NK-92 treated with Interleukin-12 subunit alpha and Interleukin-12 subunit beta, amount 100 ng/mL, for 24 hours (cell line): ENCODE measurements at regions not wholly inside any gene's neighbourhood (a gene's known extent, or its start where the extent isn't known, plus 50 kb on each side); places are given as distances from the start of the nearest gene placed in this dataset.
"Not testable (repeated sequence)": the region's sequence is repeated elsewhere in the genome, so short reads cannot be mapped to it uniquely, and the experiment has no call there.

Source experiments
- DNase-seq: peaks from one replicate; lab custom pipeline; 2025; lab: John Stamatoyannopoulos, UW

GRCh38 chr1:221575605-221576004 lies 166.3 kb downstream of the DUSP10 start:
- no peak for DNase-seq

- no peak for DNase-seq
Observed at GRCh38 chr1:221576268-221576667, 165.6 kb downstream of the DUSP10 start.

GRCh38 chr1:221583465-221583864 lies 158.4 kb downstream of the DUSP10 start:
- DNase-seq, result no peak

- not testable (repeated sequence) for DNase-seq
Observed at GRCh38 chr1:221587013-221587412, 154.9 kb downstream of the DUSP10 start.

- DNase-seq, result not testable (repeated sequence)
Observed at GRCh38 chr1:221591250-221591649, 150.6 kb downstream of the DUSP10 start.

- no peak for DNase-seq
Observed at GRCh38 chr1:221594576-221594975, 147.3 kb downstream of the DUSP10 start.

GRCh38 chr1:221598122-221598521 lies 143.8 kb downstream of the DUSP10 start:
- DNase-seq, result no peak

- DNase-seq, result no peak
Observed at GRCh38 chr1:221601166-221601565, 140.7 kb downstream of the DUSP10 start.

GRCh38 chr1:221602830-221603229 lies 139.1 kb downstream of the DUSP10 start:
- no peak for DNase-seq

GRCh38 chr1:221604390-221604789 lies 137.5 kb downstream of the DUSP10 start:
- not testable (repeated sequence) for DNase-seq

GRCh38 chr1:221604948-221605347 lies 136.9 kb downstream of the DUSP10 start:
- no peak for DNase-seq

- DNase-seq, result no peak
Observed at GRCh38 chr1:221605569-221605968, 136.3 kb downstream of the DUSP10 start.

GRCh38 chr1:221606256-221606655 lies 135.6 kb downstream of the DUSP10 start:
- DNase-seq, result no peak

- no peak for DNase-seq
Observed at GRCh38 chr1:221608835-221609320, 133.0 kb downstream of the DUSP10 start.

- DNase-seq, result no peak
Observed at GRCh38 chr1:221611656-221612046, 130.2 kb downstream of the DUSP10 start.

GRCh38 chr1:221612047-221612777 lies 129.7 kb downstream of the DUSP10 start:
- no peak for DNase-seq

GRCh38 chr1:221620437-221621384 lies 121.2 kb downstream of the DUSP10 start:
- DNase-seq, result no peak

- DNase-seq, result no peak
Observed at GRCh38 chr1:221621683-221622082, 120.2 kb downstream of the DUSP10 start.

- DNase-seq, result no peak
Observed at GRCh38 chr1:221622389-221622788, 119.5 kb downstream of the DUSP10 start.

GRCh38 chr1:221625026-221625425 lies 116.9 kb downstream of the DUSP10 start:
- DNase-seq, result no peak

- DNase-seq, result no peak
Observed at GRCh38 chr1:221626041-221626440, 115.8 kb downstream of the DUSP10 start.

GRCh38 chr1:221630236-221630635 lies 111.7 kb downstream of the DUSP10 start:
- no peak for DNase-seq

- DNase-seq, result no peak
Observed at GRCh38 chr1:221631556-221631955, 110.3 kb downstream of the DUSP10 start.
